Liver (tissue), 8 donors: ENCODE measurements at regions not wholly inside any gene's neighbourhood (a gene's known extent, or its start where the extent isn't known, plus 50 kb on each side); places are given as distances from the start of the nearest gene placed in this dataset.

Source experiments
- DNase-seq: peaks from one replicate; pipeline ENCODE4 v3.0.0-alpha.2; 2017; ENCODE audit warnings: low spot score
- H3K27ac ChIP-seq, 2 donors: one replicate each; pipeline ENCODE4 v1.7.0; 2013; ENCODE audit warnings: inconsistent platforms in 2 of 2, low read length in 2 of 2, control low read depth in 1 of 2, low read depth in 1 of 2, mild to moderate bottlenecking in 1 of 2
- H3K27me3 ChIP-seq, 4 donors: one replicate each; pipeline versions ENCODE4 v1.6.1 to v1.7.0; 2013; ENCODE audit warnings: low read length in 3 of 4, inconsistent platforms in 1 of 4, mild to moderate bottlenecking in 1 of 4, moderate library complexity in 1 of 4; ENCODE audit not compliant: control insufficient read depth in 4 of 4, insufficient read depth in 4 of 4
- H3K36me3 ChIP-seq, 4 donors: one replicate each; pipeline versions ENCODE4 v1.6.1 to v1.7.0; 2013; ENCODE audit warnings: low read length in 3 of 4, mild to moderate bottlenecking in 3 of 4, low read depth in 1 of 4, moderate library complexity in 1 of 4; ENCODE audit not compliant: control insufficient read depth in 4 of 4, insufficient read depth in 3 of 4
- H3K4me1 ChIP-seq, 4 donors: one replicate each; pipeline versions ENCODE4 v1.6.1 to v1.7.0; 2013; ENCODE audit warnings: low read length in 3 of 4, mild to moderate bottlenecking in 3 of 4, moderate library complexity in 1 of 4; ENCODE audit not compliant: control insufficient read depth in 4 of 4, insufficient read depth in 4 of 4
- H3K4me3 ChIP-seq, 3 donors: one replicate each; pipeline versions ENCODE4 v1.6.1 to v1.7.0; 2013; ENCODE audit warnings: low read length in 3 of 3, control low read depth in 1 of 3, low read depth in 1 of 3, mild to moderate bottlenecking in 1 of 3
- H3K9ac ChIP-seq, 2 donors: one replicate each; pipeline ENCODE4 v1.7.0; 2013; ENCODE audit warnings: low read length in 2 of 2, mild to moderate bottlenecking in 2 of 2, moderate library complexity in 2 of 2, control low read depth in 1 of 2, low read depth in 1 of 2
- H3K9me3 ChIP-seq, 4 donors: one replicate each; pipeline versions ENCODE4 v1.6.1 to v1.7.0; 2013; ENCODE audit warnings: low read length in 3 of 4; ENCODE audit not compliant: control insufficient read depth in 4 of 4
- CTCF ChIP-seq: fragments of 150-350 bp; IDR thresholded peaks from 2 replicates; pipeline ENCODE4 v1.5.1; 2017; ENCODE audit warnings: improper control_type of control experiment, low read depth, low read length; ENCODE audit not compliant: missing input control
- EGR1 ChIP-seq, 2 donors: IDR thresholded peaks; 2 replicates each; pipeline ENCODE4 v1.6.1; 2016 to 2018; ENCODE audit warnings: antibody characterized with exemption in 2 of 2, low read depth in 2 of 2
- FOXA1 ChIP-seq: IDR thresholded peaks from 2 replicates; pipeline ENCODE4 v1.6.1; 2016; ENCODE audit warnings: antibody characterized with exemption
- FOXA2 ChIP-seq: IDR thresholded peaks from 2 replicates; pipeline ENCODE4 v1.6.1; 2016; ENCODE audit warnings: antibody characterized with exemption
- GABPA ChIP-seq, 2 donors: IDR thresholded peaks in 1 of 2; conservative IDR thresholded peaks in 1 of 2; 2 replicates each; pipeline ENCODE4 v1.6.1; 2016; ENCODE audit warnings: antibody characterized with exemption in 2 of 2, mild to moderate bottlenecking in 1 of 2, moderate library complexity in 1 of 2
- HNF4A ChIP-seq, 2 donors: conservative IDR thresholded peaks; 2 replicates each; pipeline ENCODE4 v1.6.1; 2016; ENCODE audit warnings: antibody characterized with exemption in 2 of 2, mild to moderate bottlenecking in 2 of 2
- HNF4G ChIP-seq: IDR thresholded peaks from 2 replicates; pipeline ENCODE4 v1.6.1; 2016; ENCODE audit warnings: antibody characterized with exemption
- JUND ChIP-seq, 2 donors: IDR thresholded peaks; 2 replicates each; pipeline ENCODE4 v1.6.1; 2016; ENCODE audit warnings: antibody characterized with exemption in 2 of 2
- MAX ChIP-seq: IDR thresholded peaks from 2 replicates; pipeline ENCODE4 v1.6.1; 2016; ENCODE audit warnings: antibody characterized with exemption
- NR2F2 ChIP-seq: IDR thresholded peaks from 2 replicates; pipeline ENCODE4 v1.6.1; 2016; ENCODE audit warnings: antibody characterized with exemption
- RAD21 ChIP-seq, 2 donors: IDR thresholded peaks; 2 replicates each; pipeline ENCODE4 v1.6.1; 2016; ENCODE audit warnings: antibody characterized with exemption in 2 of 2, mild to moderate bottlenecking in 2 of 2
- REST ChIP-seq: IDR thresholded peaks from 2 replicates; pipeline ENCODE4 v1.6.1; 2016; ENCODE audit warnings: antibody characterized with exemption, mild to moderate bottlenecking
- RXRA ChIP-seq, 2 donors: IDR thresholded peaks; 2 replicates each; pipeline ENCODE4 v1.6.1; 2017 to 2018; ENCODE audit warnings: antibody characterized with exemption in 2 of 2, mild to moderate bottlenecking in 1 of 2
- SP1 ChIP-seq: IDR thresholded peaks from 2 replicates; pipeline ENCODE4 v1.6.1; 2018; ENCODE audit warnings: antibody characterized with exemption, mild to moderate bottlenecking
- TAF1 ChIP-seq: conservative IDR thresholded peaks from 2 replicates; pipeline ENCODE4 v1.6.1; 2016; ENCODE audit warnings: antibody characterized with exemption, mild to moderate bottlenecking
- YY1 ChIP-seq: IDR thresholded peaks from 2 replicates; pipeline ENCODE4 v1.6.1; 2016; ENCODE audit warnings: antibody characterized with exemption, mild to moderate bottlenecking
- WGBS: extraction: QIAGEN DNeasy Blood & Tissue Kit; methylation state at CpG from one replicate; pipeline ENCODE4 v1.1.7; 2013; 5-methylcytosine and 5-hydroxymethylcytosine counted together
- TF ChIP-seq, protein P1 (sequence below): IDR thresholded peaks from 2 replicates; pipeline ENCODE4 v1.6.1; 2016; ENCODE audit warnings: antibody characterized with exemption
- TF ChIP-seq, protein P2 (sequence below): IDR thresholded peaks from 2 replicates; pipeline ENCODE4 v1.6.1; 2016; ENCODE audit warnings: antibody characterized with exemption
- donor health status: healthy.
- donor health status: healthy.
- donor health status: healthy.
- donor health status: healthy.
- donor health status: healthy.

DNA sequence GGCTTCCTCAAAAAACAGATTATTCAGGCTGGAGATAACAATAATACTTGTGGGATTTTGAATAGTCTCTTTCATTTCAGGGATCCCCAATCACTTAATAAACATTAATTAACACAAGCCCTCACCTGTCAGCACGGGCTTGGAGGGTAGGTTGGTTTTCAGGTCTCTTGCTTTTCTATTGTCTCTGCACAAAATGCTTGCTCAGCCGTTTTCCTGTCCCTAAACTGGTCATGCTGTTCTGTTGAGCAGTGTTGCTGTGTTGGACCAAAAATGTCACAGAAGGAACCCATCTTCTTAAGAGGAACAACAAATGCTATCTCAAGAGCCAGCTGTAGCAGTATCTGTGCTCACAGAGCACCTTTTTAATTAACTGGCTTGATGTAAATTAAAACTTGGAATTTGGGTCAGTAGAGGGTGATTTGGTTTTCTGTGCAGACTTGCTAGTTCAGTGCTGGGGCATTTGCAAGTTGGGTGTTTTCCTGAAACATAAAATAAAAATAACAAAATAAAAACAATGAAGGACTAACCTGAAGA is 231.8 kb upstream of the CRY1 start:
- TF ChIP-seq, protein P1, sequence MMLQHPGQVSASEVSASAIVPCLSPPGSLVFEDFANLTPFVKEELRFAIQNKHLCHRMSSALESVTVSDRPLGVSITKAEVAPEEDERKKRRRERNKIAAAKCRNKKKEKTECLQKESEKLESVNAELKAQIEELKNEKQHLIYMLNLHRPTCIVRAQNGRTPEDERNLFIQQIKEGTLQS, result no peak
- no peak for TF ChIP-seq EGR1 (IDR thresholded peaks at IDR 0.05; ENCODE audit: low read depth in 2 of 2)
- no peak for TF ChIP-seq RAD21 (IDR thresholded peaks at IDR 0.05)
- no peak for TF ChIP-seq RXRA (IDR thresholded peaks at IDR 0.05)
- TF ChIP-seq JUND (IDR thresholded peaks at IDR 0.05), result no peak
- TF ChIP-seq, protein P2, sequence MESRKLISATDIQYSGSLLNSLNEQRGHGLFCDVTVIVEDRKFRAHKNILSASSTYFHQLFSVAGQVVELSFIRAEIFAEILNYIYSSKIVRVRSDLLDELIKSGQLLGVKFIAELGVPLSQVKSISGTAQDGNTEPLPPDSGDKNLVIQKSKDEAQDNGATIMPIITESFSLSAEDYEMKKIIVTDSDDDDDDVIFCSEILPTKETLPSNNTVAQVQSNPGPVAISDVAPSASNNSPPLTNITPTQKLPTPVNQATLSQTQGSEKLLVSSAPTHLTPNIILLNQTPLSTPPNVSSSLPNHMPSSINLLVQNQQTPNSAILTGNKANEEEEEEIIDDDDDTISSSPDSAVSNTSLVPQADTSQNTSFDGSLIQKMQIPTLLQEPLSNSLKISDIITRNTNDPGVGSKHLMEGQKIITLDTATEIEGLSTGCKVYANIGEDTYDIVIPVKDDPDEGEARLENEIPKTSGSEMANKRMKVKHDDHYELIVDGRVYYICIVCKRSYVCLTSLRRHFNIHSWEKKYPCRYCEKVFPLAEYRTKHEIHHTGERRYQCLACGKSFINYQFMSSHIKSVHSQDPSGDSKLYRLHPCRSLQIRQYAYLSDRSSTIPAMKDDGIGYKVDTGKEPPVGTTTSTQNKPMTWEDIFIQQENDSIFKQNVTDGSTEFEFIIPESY, result no peak
- TF ChIP-seq FOXA2, result no peak
- TF ChIP-seq YY1, result no peak
- TF ChIP-seq GABPA (IDR thresholded peaks at IDR 0.05 in 1 of 2, conservative IDR thresholded peaks at IDR 0.05 in 1 of 2), result no peak
- no peak for TF ChIP-seq MAX
- TF ChIP-seq TAF1, result no peak
- no peak for TF ChIP-seq NR2F2
- TF ChIP-seq REST, result no peak
- no peak for TF ChIP-seq FOXA1
- no peak for TF ChIP-seq HNF4G
- no peak for TF ChIP-seq CTCF
- no peak for TF ChIP-seq SP1
- TF ChIP-seq HNF4A (conservative IDR thresholded peaks at IDR 0.05), result no peak
- Histone ChIP-seq H3K4me1 (peaks cover 6 to 15% (median 12%) of the 10 kb centered on the region in 4 donors), H3K9me3 (no peaks in the 10 kb centered on the region), H3K36me3 (no peaks in the 10 kb centered on the region), H3K27ac (no peak overlapping the region), H3K4me3 (no peak overlapping the region), H3K9ac (no peak overlapping the region), H3K27me3 (peaks cover 0 to 8% (median 6%) of the 10 kb centered on the region in 4 donors)
- DNase-seq, result no peak
- WGBS, result 44% methylated on average over 2 of the region's 2 CpGs
